Stomach (tissue), 8 donors: ENCODE measurements at regions not wholly inside any gene's neighbourhood (a gene's known extent, or its start where the extent isn't known, plus 50 kb on each side); places are given as distances from the start of the nearest gene placed in this dataset.

Source experiments
- DNase-seq, 2 donors: peaks; one replicate each; pipeline versions ENCODE4 v3.0.0 to v3.0.0-alpha.2; 2013 to 2019
- H3K27ac ChIP-seq, 5 donors: fragments of 200-600 bp in 4 of 5; sonication (generic) in 4 of 5; one replicate each; pipeline ENCODE4 v1.5.1; 2013 to 2019; ENCODE audit warnings: mild to moderate bottlenecking in 1 of 5, moderate library complexity in 1 of 5
- H3K27me3 ChIP-seq, 3 donors: fragments of 200-600 bp; sonication (generic); one replicate each; pipeline ENCODE4 v1.5.1; 2017 to 2019; ENCODE audit warnings: mixed run types in 1 of 3
- H3K36me3 ChIP-seq, 4 donors: fragments of 200-600 bp; sonication (generic); 1 replicate in 3 of 4; 2 replicates in 1 of 4; pipeline ENCODE4 v1.5.1; 2016 to 2019
- H3K4me1 ChIP-seq, 4 donors: fragments of 200-600 bp; sonication (generic); one replicate each; pipeline ENCODE4 v1.5.1; 2016 to 2019
- H3K4me3 ChIP-seq, 4 donors: fragments of 200-600 bp; sonication (generic) in 3 of 4; one replicate each; pipeline ENCODE4 v1.5.1; 2016 to 2019; ENCODE audit warnings: mild to moderate bottlenecking in 1 of 4
- H3K9me3 ChIP-seq, 4 donors: fragments of 200-600 bp; sonication (generic); one replicate each; pipeline ENCODE4 v1.5.1; 2016 to 2019
- EP300 ChIP-seq: sonication (generic); formaldehyde crosslinking; IDR thresholded peaks from one replicate; pipeline ENCODE4 v1.6.1; 2017; ENCODE audit warnings: antibody characterized with exemption
- POLR2A ChIP-seq, 4 donors: fragments of 450-650 bp; IDR thresholded peaks; one replicate each; pipeline ENCODE4 v1.6.1; 2016; ENCODE audit warnings: antibody characterized with exemption in 4 of 4, control low read depth in 2 of 4, mild to moderate bottlenecking in 1 of 4, moderate library complexity in 1 of 4
- POLR2AphosphoS5 ChIP-seq, 3 donors: sonication (generic); formaldehyde crosslinking; IDR thresholded peaks; one replicate each; pipeline ENCODE4 v1.6.1; 2016; ENCODE audit warnings: antibody characterized with exemption in 3 of 3
- WGBS, 5 donors: extraction: QIAGEN DNeasy Blood & Tissue Kit in 3 of 5; methylation state at CpG; one replicate each; pipeline versions ENCODE4 v1.1.5 to v1.1.7; 2013 to 2018; 5-methylcytosine and 5-hydroxymethylcytosine counted together
- intact Hi-C: fragments of 100-400 bp; cut with DNase I; formaldehyde crosslinking; loops from one replicate; pipeline ENCODE4 v1.15.1; 2023; ENCODE audit warnings: low total_unique reads
- TF ChIP-seq, protein P1 (sequence below), 7 experiments: fragments of 450-650 bp in 4 of 7; fragments of 200-600 bp in 3 of 7; sonication (generic) in 3 of 7; IDR thresholded peaks; one replicate each; pipeline ENCODE4 v1.5.1; 2016 to 2019; ENCODE audit warnings: antibody characterized with exemption in 7 of 7, control low read depth in 2 of 7, mild to moderate bottlenecking in 1 of 7
- donor health status: healthy with polysubstance abuse.
- donor health status: Bipolar disorder and iron deficiency.
- donor health status: healthy.

DNA sequence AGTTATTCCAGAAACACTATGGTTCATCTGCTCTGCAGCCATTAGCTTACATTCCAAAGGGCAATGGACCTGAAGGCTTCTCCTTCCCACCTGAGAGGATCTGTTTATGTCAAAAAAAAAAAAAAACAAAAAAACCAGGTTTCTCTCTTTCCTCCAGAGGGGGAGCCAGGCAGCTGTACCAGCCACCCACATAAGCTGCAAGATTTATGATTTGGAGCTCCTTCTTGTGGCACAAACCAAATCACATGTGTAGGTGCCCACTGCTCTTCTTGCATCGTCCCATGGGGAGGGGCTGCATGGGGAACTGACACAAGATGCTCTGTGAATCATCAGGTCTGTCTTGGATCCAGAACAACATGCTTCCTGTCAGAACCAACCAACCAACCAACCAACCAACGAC, 231.6 kb upstream of the IGFBP3 start:
- DNase-seq, result no peak
- 74 to 83% (median 77%) methylated on average over 2 of the region's 2 CpGs for WGBS, 5 donors
- Histone ChIP-seq H3K27me3 (no peaks in the 10 kb centered on the region), H3K4me3 (no peak overlapping the region), H3K4me1 (no peaks in the 10 kb centered on the region), H3K27ac (no peak overlapping the region), H3K9me3 (no peaks in the 10 kb centered on the region), H3K36me3 (no peaks in the 10 kb centered on the region)
- TF ChIP-seq POLR2AphosphoS5 (IDR thresholded peaks at IDR 0.05) (no peak), EP300 (no peak), POLR2A (IDR thresholded peaks at IDR 0.05) (no peak)
- TF ChIP-seq, protein P1, sequence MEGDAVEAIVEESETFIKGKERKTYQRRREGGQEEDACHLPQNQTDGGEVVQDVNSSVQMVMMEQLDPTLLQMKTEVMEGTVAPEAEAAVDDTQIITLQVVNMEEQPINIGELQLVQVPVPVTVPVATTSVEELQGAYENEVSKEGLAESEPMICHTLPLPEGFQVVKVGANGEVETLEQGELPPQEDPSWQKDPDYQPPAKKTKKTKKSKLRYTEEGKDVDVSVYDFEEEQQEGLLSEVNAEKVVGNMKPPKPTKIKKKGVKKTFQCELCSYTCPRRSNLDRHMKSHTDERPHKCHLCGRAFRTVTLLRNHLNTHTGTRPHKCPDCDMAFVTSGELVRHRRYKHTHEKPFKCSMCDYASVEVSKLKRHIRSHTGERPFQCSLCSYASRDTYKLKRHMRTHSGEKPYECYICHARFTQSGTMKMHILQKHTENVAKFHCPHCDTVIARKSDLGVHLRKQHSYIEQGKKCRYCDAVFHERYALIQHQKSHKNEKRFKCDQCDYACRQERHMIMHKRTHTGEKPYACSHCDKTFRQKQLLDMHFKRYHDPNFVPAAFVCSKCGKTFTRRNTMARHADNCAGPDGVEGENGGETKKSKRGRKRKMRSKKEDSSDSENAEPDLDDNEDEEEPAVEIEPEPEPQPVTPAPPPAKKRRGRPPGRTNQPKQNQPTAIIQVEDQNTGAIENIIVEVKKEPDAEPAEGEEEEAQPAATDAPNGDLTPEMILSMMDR (IDR thresholded peaks at IDR 0.05), result no peak
- intact Hi-C loops, result no loop called here

DNA sequence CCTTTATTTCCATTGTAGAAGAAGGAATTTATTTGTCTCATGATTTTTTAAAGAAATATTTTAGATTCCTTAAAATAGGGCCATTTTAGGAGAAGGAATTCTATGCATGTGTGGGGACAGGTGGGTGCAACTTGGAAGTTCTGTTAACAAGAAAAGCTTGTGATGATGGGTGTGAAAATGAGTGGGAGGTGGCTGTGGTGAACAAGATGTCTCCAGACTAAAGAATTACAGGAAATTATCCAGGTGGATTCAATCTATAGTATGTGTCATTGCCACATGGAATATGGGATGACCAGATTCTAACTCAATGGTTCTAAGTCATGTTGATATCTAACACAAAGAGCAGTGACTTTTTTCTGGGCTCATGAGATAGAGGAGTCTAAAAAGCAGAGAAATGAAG, 229.6 kb upstream of the IGFBP3 start:
- TF ChIP-seq POLR2AphosphoS5 (IDR thresholded peaks at IDR 0.05), result no peak
- TF ChIP-seq, protein P1 (IDR thresholded peaks at IDR 0.05), result no peak
- no peak for TF ChIP-seq POLR2A (IDR thresholded peaks at IDR 0.05)
- no peak for TF ChIP-seq EP300
- no peaks in the 10 kb centered on the region for H3K4me1 ChIP-seq
- DNase-seq, result no peak
- no peaks in the 10 kb centered on the region for H3K36me3 ChIP-seq
- no peak overlapping the region for H3K4me3 ChIP-seq
- no peak overlapping the region for H3K27ac ChIP-seq
- intact Hi-C loops, result no loop called here
- H3K27me3 ChIP-seq, result no peaks in the 10 kb centered on the region
- H3K9me3 ChIP-seq, result no peaks in the 10 kb centered on the region

DNA sequence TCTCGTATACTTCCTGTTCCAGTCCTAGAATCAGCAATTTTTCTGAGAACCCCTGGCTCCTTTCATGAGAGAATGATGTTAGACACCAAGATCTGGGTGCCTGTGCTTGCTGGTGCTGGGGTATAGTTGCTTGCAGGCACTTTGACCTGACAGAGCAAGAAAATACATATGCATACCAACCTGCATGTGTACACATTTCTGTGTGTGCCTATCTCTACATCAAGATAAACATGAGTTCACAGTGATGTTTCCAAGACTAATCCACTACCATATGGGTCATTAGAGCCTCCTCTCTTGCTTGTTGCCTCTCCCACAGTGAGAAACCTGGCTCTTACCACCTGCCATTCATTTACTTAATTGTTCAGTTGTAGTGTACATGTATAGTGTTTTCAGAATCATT, 229.1 kb upstream of the IGFBP3 start:
- WGBS, 5 donors, result 58 to 93% (median 76%) methylated on average over 1 of the region's 1 CpG
- H3K27ac ChIP-seq, result no peak overlapping the region
- no peak for DNase-seq
- no peak overlapping the region for H3K4me3 ChIP-seq
- intact Hi-C loops, result no loop called here
- H3K4me1 ChIP-seq, result no peaks in the 10 kb centered on the region
- H3K27me3 ChIP-seq, result no peaks in the 10 kb centered on the region
- H3K9me3 ChIP-seq, result no peaks in the 10 kb centered on the region
- TF ChIP-seq, protein P1 (IDR thresholded peaks at IDR 0.05), result no peak
- no peaks in the 10 kb centered on the region for H3K36me3 ChIP-seq

DNA sequence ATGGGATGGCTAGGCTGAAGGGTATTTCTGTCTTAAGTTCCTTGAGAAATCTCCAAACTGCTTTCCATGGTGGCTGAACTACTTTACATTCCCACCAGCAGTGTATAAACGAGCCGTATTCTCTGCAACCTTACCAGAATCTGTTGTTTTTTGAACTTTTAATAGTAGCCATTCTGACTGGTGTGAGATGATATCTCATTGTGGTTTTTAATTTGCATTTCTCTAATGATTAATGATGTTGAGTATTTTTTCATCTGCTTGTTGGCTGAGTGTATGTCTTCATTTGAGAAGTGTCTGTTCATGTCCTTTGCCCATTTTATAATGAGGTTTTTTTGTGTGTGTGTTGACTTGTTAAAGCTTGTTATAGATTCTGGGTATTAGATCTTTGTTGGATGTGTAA, 226.8 kb upstream of the IGFBP3 start:
- H3K4me1 ChIP-seq, result no peaks in the 10 kb centered on the region
- H3K27ac ChIP-seq, result no peak overlapping the region
- 83 to 95% (median 86%) methylated on average over 2 of the region's 2 CpGs for WGBS, 5 donors
- intact Hi-C loops, result no loop called here
- DNase-seq, result no peak
- H3K9me3 ChIP-seq, result no peaks in the 10 kb centered on the region
- H3K4me3 ChIP-seq, result no peak overlapping the region
- H3K36me3 ChIP-seq, result no peaks in the 10 kb centered on the region
- H3K27me3 ChIP-seq, result no peaks in the 10 kb centered on the region
- TF ChIP-seq POLR2A (IDR thresholded peaks at IDR 0.05) (no peak), EP300 (no peak), POLR2AphosphoS5 (IDR thresholded peaks at IDR 0.05) (no peak)
- TF ChIP-seq, protein P1 (IDR thresholded peaks at IDR 0.05), result no peak
